Caco-2 (cell line): ENCODE measurements at regions not wholly inside any gene's neighbourhood (a gene's known extent, or its start where the extent isn't known, plus 50 kb on each side); places are given as distances from the start of the nearest gene placed in this dataset.

Experiments
- BruUV-seq: library from RNA; stranded (reverse); fragments of 400-500 nt; replicated peaks from 2 replicates; lab custom pipeline; 2021; lab: Mats Ljungman, UMichigan
- CTCF ChIA-PET: fragments of 300-600 bp; sonication (Branson Sonifier 250); formaldehyde crosslinking; loops from one replicate; lab custom pipeline; 2022; ENCODE audit warnings: antibody characterized with exemption; lab: Charles Lee
- POLR2A ChIA-PET: fragments of 300-600 bp; sonication (Branson Sonifier 250); formaldehyde crosslinking; loops from one replicate; lab custom pipeline; 2022; ENCODE audit warnings: antibody characterized with exemption; lab: Charles Lee
- DNase-seq, 2 experiments: peaks; one replicate each; pipeline versions ENCODE4 v3.0.0 to v3.0.0-alpha.2; 2020 to 2022
- H3K27me3 ChIP-seq: replicated peaks from 2 replicates; pipeline ENCODE4 v1.6.0; 2011; ENCODE audit warnings: low read length; ENCODE audit not compliant: control insufficient read depth, insufficient read depth
- H3K36me3 ChIP-seq: 2 replicates; pipeline ENCODE4 v1.5.1; 2011; ENCODE audit warnings: low read length; ENCODE audit not compliant: control insufficient read depth, insufficient read depth
- H3K4me1 ChIP-seq: fragments of 250-450 bp; sonication (Bioruptor Pico); 2 replicates; pipeline ENCODE4 v1.5.1; 2020; ENCODE audit warnings: mild to moderate bottlenecking
- H3K4me3 ChIP-seq: 2 replicates; pipeline ENCODE4 v1.5.1; 2011; ENCODE audit warnings: low read depth, mild to moderate bottlenecking, control low read depth, low read length
- H3K9me3 ChIP-seq: fragments of 250-450 bp; sonication (Bioruptor Pico); 2 replicates; pipeline ENCODE4 v1.5.1; 2020; ENCODE audit warnings: mild to moderate bottlenecking, moderate library complexity
- H3K27ac Mint-ChIP-seq: one replicate; pipeline ENCODE4 v1.8.0; 2022; ENCODE audit warnings: mixed read lengths; ENCODE audit not compliant: unreplicated experiment
- H3K27me3 Mint-ChIP-seq: one replicate; pipeline ENCODE4 v1.8.0; 2022; ENCODE audit warnings: mixed read lengths; ENCODE audit not compliant: insufficient read depth, unreplicated experiment
- H3K36me3 Mint-ChIP-seq: one replicate; pipeline ENCODE4 v1.8.0; 2022; ENCODE audit warnings: mild to moderate bottlenecking, mixed read lengths; ENCODE audit not compliant: insufficient read depth, unreplicated experiment
- H3K4me1 Mint-ChIP-seq: one replicate; pipeline ENCODE4 v1.8.0; 2022; ENCODE audit warnings: low read depth, mixed read lengths; ENCODE audit not compliant: unreplicated experiment
- H3K4me3 Mint-ChIP-seq: one replicate; pipeline ENCODE4 v1.8.0; 2022; ENCODE audit warnings: mild to moderate bottlenecking, moderate library complexity, mixed read lengths; ENCODE audit not compliant: unreplicated experiment
- H3K9me3 Mint-ChIP-seq: one replicate; pipeline ENCODE4 v1.8.0; 2022; ENCODE audit warnings: mixed read lengths; ENCODE audit not compliant: unreplicated experiment
- intact Hi-C: fragments of 100-400 bp; cut with micrococcal nuclease; formaldehyde crosslinking; loops from one replicate; pipeline ENCODE4 v1.10.0; 2022; ENCODE audit not compliant: unreplicated experiment
- TF ChIP-seq, protein P1 (sequence below), 2 experiments: fragments of 200-600 bp in 1 of 2; IDR thresholded peaks; 1 replicate in 1 of 2; 2 replicates in 1 of 2; pipeline versions ENCODE4 v1.5.1 to v1.8.0; 2011 to 2022; ENCODE audit warnings: antibody characterized with exemption in 1 of 2, control low read depth in 1 of 2, inconsistent platforms in 1 of 2, low read depth in 1 of 2, low read length in 1 of 2, mild to moderate bottlenecking in 1 of 2, moderate library complexity in 1 of 2; ENCODE audit not compliant: insufficient read depth in 1 of 2, severe bottlenecking in 1 of 2, unreplicated experiment in 1 of 2

GRCh38 chr9:129383019-129383560, 205.0 kb upstream of the IER5L start:
- Mint-ChIP-seq H3K4me1 (peaks cover 13% of the 10 kb centered on the region), H3K36me3 (no peaks in the 10 kb centered on the region), H3K4me3 (peak overlapping the region; percentile 68), H3K9me3 (no peaks in the 10 kb centered on the region), H3K27ac (peak overlapping the region; percentile 82), H3K27me3 (no peaks in the 10 kb centered on the region)
- no peaks in the 10 kb centered on the region for H3K9me3 ChIP-seq
- intact Hi-C loops = no loop called here
- peak overlapping the region; percentile 60 for H3K4me3 ChIP-seq
- no TSS peak for BruUV-seq
- H3K27me3 ChIP-seq = no peaks in the 10 kb centered on the region
- CTCF ChIA-PET = interaction anchor here (0.5 to 1.0 kb wide), 7 partner anchors 22 to 216 kb away, joined by 3 to 4 read pairs (median 3); no protein-coding TSS in a partner anchor
- peaks cover 13% of the 10 kb centered on the region for H3K4me1 ChIP-seq
- peak; percentile 74 to 81 for DNase-seq
- no peaks in the 10 kb centered on the region for H3K36me3 ChIP-seq
- POLR2A ChIA-PET = interaction anchor here (0.5 to 1.4 kb wide), 7 partner anchors 49 to 302 kb away, joined by 3 to 5 read pairs (median 3); partner anchors contain the start of gene DOLPP1
- TF ChIP-seq, protein P1, sequence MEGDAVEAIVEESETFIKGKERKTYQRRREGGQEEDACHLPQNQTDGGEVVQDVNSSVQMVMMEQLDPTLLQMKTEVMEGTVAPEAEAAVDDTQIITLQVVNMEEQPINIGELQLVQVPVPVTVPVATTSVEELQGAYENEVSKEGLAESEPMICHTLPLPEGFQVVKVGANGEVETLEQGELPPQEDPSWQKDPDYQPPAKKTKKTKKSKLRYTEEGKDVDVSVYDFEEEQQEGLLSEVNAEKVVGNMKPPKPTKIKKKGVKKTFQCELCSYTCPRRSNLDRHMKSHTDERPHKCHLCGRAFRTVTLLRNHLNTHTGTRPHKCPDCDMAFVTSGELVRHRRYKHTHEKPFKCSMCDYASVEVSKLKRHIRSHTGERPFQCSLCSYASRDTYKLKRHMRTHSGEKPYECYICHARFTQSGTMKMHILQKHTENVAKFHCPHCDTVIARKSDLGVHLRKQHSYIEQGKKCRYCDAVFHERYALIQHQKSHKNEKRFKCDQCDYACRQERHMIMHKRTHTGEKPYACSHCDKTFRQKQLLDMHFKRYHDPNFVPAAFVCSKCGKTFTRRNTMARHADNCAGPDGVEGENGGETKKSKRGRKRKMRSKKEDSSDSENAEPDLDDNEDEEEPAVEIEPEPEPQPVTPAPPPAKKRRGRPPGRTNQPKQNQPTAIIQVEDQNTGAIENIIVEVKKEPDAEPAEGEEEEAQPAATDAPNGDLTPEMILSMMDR (IDR thresholded peaks at IDR 0.05; ENCODE audit: insufficient read depth in 1 of 2, low read depth in 1 of 2, low read length in 1 of 2, severe bottlenecking in 1 of 2, unreplicated experiment in 1 of 2) = no peak

DNA sequence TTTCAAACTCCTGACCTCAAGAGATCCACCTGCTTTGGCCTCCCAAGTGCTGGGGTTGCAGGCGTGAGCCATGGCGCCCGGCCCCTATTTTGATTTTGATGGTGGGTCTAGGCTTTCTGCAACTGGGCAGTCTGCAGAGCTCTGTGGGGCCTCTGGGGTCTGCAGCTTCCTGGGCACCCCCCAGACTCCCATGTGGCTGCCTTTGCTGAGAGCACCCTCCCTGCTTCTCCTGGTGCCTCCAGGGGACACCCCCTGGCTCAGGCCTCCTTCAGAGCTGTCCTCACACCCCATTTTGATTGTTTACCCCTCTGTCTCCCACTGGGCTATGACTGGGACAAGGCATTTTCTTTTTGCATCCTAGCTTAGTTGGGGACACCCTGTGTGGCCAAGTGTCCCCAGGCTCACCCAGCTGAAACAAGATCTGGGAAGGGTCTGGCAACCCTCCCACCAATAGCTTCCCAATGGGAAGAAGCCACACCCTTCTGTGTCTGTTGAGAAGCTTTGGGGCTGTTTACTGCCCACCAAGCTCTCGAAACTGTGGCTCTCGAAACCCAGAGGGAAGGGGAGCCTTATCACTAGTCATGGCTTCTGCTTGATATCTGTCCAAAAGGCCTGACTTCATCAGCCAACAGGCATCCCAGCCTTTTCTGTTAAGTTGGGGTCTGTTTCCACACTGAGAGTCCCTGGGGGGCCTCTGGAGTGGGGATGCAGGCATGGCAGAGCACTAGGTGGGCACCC, 204.4 kb upstream of the IER5L start:
- Histone ChIP-seq H3K9me3 (no peaks in the 10 kb centered on the region), H3K4me1 (peaks cover 13% of the 10 kb centered on the region), H3K4me3 (peak overlapping the region; percentile 60), H3K27me3 (no peaks in the 10 kb centered on the region), H3K36me3 (no peaks in the 10 kb centered on the region)
- Mint-ChIP-seq H3K9me3 (no peaks in the 10 kb centered on the region), H3K4me3 (peak overlapping the region; percentile 68), H3K27me3 (no peaks in the 10 kb centered on the region), H3K4me1 (peaks cover 13% of the 10 kb centered on the region), H3K36me3 (no peaks in the 10 kb centered on the region), H3K27ac (peak overlapping the region; percentile 82)
- intact Hi-C loops = no loop called here
- TF ChIP-seq, protein P1 (IDR thresholded peaks at IDR 0.05; ENCODE audit: insufficient read depth in 1 of 2, low read depth in 1 of 2, low read length in 1 of 2, severe bottlenecking in 1 of 2, unreplicated experiment in 1 of 2) = no peak
- no TSS peak for BruUV-seq
- DNase-seq = no peak
- ChIA-PET CTCF (interaction anchor here (0.6 to 0.8 kb wide), 4 partner anchors 23 to 115 kb away, joined by 3 to 7 read pairs (median 4); no protein-coding TSS in a partner anchor), POLR2A (interaction anchor here (0.5 to 1.4 kb wide), 8 partner anchors 48 to 301 kb away, joined by 3 to 5 read pairs (median 3); partner anchors contain the start of gene DOLPP1)

- Mint-ChIP-seq H3K9me3 (no peaks in the 10 kb centered on the region), H3K27ac (peak overlapping the region; percentile 82), H3K4me1 (peaks cover 13% of the 10 kb centered on the region), H3K4me3 (no peak overlapping the region), H3K36me3 (no peaks in the 10 kb centered on the region), H3K27me3 (no peaks in the 10 kb centered on the region)
- CTCF ChIA-PET = interaction anchor here (0.7 kb wide), 1 partner anchor 43 kb away, joined by 7 read pairs; no protein-coding TSS in a partner anchor
- BruUV-seq = no TSS peak
- intact Hi-C loops = no loop called here
- DNase-seq = no peak
- no peaks in the 10 kb centered on the region for H3K27me3 ChIP-seq
- TF ChIP-seq, protein P1 (IDR thresholded peaks at IDR 0.05; ENCODE audit: insufficient read depth in 1 of 2, low read depth in 1 of 2, low read length in 1 of 2, severe bottlenecking in 1 of 2, unreplicated experiment in 1 of 2) = no peak
- no peak overlapping the region for H3K4me3 ChIP-seq
- H3K36me3 ChIP-seq = no peaks in the 10 kb centered on the region
- POLR2A ChIA-PET = interaction anchor here (1.4 kb wide), 1 partner anchor 47 kb away, joined by 3 read pairs; no protein-coding TSS in a partner anchor
- H3K9me3 ChIP-seq = no peaks in the 10 kb centered on the region
- H3K4me1 ChIP-seq = peaks cover 13% of the 10 kb centered on the region
These were observed 203.5 kb upstream of the IER5L start for GRCh38 chr9:129381481-129381957.
